KMS-11 (cell line): ENCODE measurements at regions not wholly inside any gene's neighbourhood (a gene's known extent, or its start where the extent isn't known, plus 50 kb on each side); places are given as distances from the start of the nearest gene placed in this dataset.

Experiments
- H2AFZ ChIP-seq: fragments of 200-600 bp; sonication (generic); 2 replicates; pipeline ENCODE4 v1.6.1; 2016; ENCODE audit warnings: antibody characterized with exemption, mixed run types, low read depth
- H3K27ac ChIP-seq: fragments of 200-600 bp; sonication (generic); 2 replicates; pipeline ENCODE4 v1.6.1; 2016; ENCODE audit warnings: mild to moderate bottlenecking, mixed run types
- H3K27me3 ChIP-seq: fragments of 200-600 bp; sonication (generic); 2 replicates; pipeline ENCODE4 v1.6.1; 2017; ENCODE audit warnings: mild to moderate bottlenecking, low read depth, mixed run types, moderate library complexity; ENCODE audit not compliant: insufficient read depth
- H3K36me3 ChIP-seq: fragments of 200-600 bp; sonication (generic); 2 replicates; pipeline ENCODE4 v1.6.1; 2017; ENCODE audit warnings: mild to moderate bottlenecking, mixed run types; ENCODE audit not compliant: insufficient read depth
- H3K4me1 ChIP-seq: fragments of 200-600 bp; sonication (generic); 2 replicates; pipeline ENCODE4 v1.6.1; 2016; ENCODE audit warnings: mild to moderate bottlenecking, low read depth, mixed run types; ENCODE audit not compliant: poor library complexity, severe bottlenecking
- H3K4me2 ChIP-seq: fragments of 200-600 bp; sonication (generic); 2 replicates; pipeline ENCODE4 v1.7.0; 2016; ENCODE audit warnings: mild to moderate bottlenecking, mixed run types
- H3K4me3 ChIP-seq: fragments of 200-600 bp; sonication (generic); IDR thresholded peaks from 2 replicates; pipeline ENCODE4 v1.6.1; 2017; ENCODE audit warnings: low read depth, low read length, mixed read lengths; ENCODE audit not compliant: insufficient read depth
- H3K79me2 ChIP-seq: fragments of 200-600 bp; sonication (generic); 2 replicates; pipeline ENCODE4 v1.6.1; 2016; ENCODE audit warnings: low read depth, mixed run types; ENCODE audit not compliant: insufficient read depth
- H3K9ac ChIP-seq: fragments of 200-600 bp; sonication (generic); 2 replicates; pipeline ENCODE4 v1.6.1; 2016; ENCODE audit warnings: mild to moderate bottlenecking, mixed run types
- H4K20me1 ChIP-seq: fragments of 200-600 bp; sonication (generic); 2 replicates; pipeline ENCODE4 v1.6.1; 2016; ENCODE audit warnings: mild to moderate bottlenecking, mixed run types; ENCODE audit not compliant: insufficient read depth
- TF ChIP-seq, protein P1 (sequence below): fragments of 200-600 bp; sonication (generic); conservative IDR thresholded peaks from 2 replicates; pipeline ENCODE4 v1.6.1; 2017; ENCODE audit warnings: low read depth, mild to moderate bottlenecking, antibody characterized with exemption, low read length, moderate library complexity, mixed read lengths

DNA sequence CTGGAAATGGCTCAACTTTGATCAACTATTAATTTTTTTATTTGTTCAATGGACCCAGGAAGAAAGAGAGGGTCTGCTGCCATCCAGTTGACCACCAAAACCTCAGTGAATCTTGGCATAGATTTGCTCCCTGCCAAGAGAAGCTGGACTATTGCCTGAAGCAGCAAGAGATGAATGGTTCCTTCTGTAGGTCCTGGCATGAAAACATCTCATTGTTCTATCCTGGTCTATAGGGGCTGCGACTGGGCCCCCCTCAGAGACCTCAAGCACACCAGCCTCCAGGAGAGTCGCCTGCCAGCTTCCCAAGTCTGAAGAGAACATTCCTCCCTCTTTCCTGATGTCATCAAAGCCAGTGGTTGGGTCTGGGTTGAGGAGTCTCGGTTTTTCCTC is 204.9 kb downstream of the TMX1 start:
- Histone ChIP-seq H3K36me3 (no peaks in the 10 kb centered on the region), H3K27ac (no peak overlapping the region), H3K79me2 (no peaks in the 10 kb centered on the region), H4K20me1 (no peaks in the 10 kb centered on the region), H3K9ac (no peak overlapping the region), H3K4me3 (no peak overlapping the region), H3K4me2 (no peak overlapping the region), H3K4me1 (no peaks in the 10 kb centered on the region), H3K27me3 (no peaks in the 10 kb centered on the region), H2AFZ (no peak overlapping the region)
- TF ChIP-seq, protein P1, sequence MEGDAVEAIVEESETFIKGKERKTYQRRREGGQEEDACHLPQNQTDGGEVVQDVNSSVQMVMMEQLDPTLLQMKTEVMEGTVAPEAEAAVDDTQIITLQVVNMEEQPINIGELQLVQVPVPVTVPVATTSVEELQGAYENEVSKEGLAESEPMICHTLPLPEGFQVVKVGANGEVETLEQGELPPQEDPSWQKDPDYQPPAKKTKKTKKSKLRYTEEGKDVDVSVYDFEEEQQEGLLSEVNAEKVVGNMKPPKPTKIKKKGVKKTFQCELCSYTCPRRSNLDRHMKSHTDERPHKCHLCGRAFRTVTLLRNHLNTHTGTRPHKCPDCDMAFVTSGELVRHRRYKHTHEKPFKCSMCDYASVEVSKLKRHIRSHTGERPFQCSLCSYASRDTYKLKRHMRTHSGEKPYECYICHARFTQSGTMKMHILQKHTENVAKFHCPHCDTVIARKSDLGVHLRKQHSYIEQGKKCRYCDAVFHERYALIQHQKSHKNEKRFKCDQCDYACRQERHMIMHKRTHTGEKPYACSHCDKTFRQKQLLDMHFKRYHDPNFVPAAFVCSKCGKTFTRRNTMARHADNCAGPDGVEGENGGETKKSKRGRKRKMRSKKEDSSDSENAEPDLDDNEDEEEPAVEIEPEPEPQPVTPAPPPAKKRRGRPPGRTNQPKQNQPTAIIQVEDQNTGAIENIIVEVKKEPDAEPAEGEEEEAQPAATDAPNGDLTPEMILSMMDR, result no peak

DNA sequence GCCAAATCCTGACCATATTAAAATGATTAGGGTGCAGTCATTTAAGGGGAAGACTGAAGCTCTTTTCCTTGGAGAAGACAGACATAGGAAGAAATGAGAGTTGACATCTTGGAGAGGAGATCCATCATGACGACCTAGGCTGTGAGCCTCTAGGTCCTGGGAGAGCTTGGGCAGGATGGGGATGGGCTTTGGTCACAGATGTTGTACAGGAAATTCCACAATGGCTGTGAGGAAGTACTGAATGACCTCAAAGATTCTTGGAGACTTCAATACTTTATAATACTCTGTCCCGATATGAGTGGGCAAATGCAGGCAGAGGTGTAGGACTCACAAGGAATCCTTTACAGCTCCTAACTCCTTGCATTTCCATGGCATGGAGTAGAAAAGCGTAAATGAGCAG is 204.9 kb upstream of the FRMD6 start:
- H3K79me2 ChIP-seq, result no peaks in the 10 kb centered on the region
- no peaks in the 10 kb centered on the region for H3K36me3 ChIP-seq
- H4K20me1 ChIP-seq, result no peaks in the 10 kb centered on the region
- H3K4me3 ChIP-seq, result no peak overlapping the region
- TF ChIP-seq, protein P1, result no peak
- no peak overlapping the region for H3K4me2 ChIP-seq
- H3K27ac ChIP-seq, result no peak overlapping the region
- H2AFZ ChIP-seq, result no peak overlapping the region
- no peaks in the 10 kb centered on the region for H3K4me1 ChIP-seq
- H3K9ac ChIP-seq, result no peak overlapping the region
- H3K27me3 ChIP-seq, result no peaks in the 10 kb centered on the region

DNA sequence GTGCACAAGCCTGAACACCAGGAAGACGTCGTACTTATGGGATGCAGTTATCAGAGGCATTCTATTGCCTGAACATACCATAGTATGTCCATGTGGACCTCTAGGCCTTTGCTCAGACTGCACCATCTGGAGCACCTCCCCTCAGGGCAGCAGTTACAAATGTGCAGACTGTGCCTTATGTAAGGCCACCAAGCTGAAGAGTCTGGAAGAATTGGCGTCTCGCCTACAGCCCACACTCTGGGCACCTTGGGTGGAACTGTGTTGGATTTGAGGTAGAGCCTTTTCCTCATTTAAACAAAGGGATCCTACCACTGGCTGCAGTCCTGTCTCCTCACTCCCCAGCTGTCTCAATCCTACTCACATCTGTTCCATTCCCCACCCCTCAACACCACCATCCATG is 204.3 kb upstream of the FRMD6 start:
- H4K20me1 ChIP-seq, result no peaks in the 10 kb centered on the region
- H3K36me3 ChIP-seq, result no peaks in the 10 kb centered on the region
- no peak overlapping the region for H3K4me2 ChIP-seq
- TF ChIP-seq, protein P1, result no peak
- no peak overlapping the region for H3K4me3 ChIP-seq
- H3K4me1 ChIP-seq, result no peaks in the 10 kb centered on the region
- no peaks in the 10 kb centered on the region for H3K79me2 ChIP-seq
- H3K27me3 ChIP-seq, result no peaks in the 10 kb centered on the region
- no peak overlapping the region for H3K9ac ChIP-seq
- no peak overlapping the region for H3K27ac ChIP-seq
- H2AFZ ChIP-seq, result no peak overlapping the region

DNA sequence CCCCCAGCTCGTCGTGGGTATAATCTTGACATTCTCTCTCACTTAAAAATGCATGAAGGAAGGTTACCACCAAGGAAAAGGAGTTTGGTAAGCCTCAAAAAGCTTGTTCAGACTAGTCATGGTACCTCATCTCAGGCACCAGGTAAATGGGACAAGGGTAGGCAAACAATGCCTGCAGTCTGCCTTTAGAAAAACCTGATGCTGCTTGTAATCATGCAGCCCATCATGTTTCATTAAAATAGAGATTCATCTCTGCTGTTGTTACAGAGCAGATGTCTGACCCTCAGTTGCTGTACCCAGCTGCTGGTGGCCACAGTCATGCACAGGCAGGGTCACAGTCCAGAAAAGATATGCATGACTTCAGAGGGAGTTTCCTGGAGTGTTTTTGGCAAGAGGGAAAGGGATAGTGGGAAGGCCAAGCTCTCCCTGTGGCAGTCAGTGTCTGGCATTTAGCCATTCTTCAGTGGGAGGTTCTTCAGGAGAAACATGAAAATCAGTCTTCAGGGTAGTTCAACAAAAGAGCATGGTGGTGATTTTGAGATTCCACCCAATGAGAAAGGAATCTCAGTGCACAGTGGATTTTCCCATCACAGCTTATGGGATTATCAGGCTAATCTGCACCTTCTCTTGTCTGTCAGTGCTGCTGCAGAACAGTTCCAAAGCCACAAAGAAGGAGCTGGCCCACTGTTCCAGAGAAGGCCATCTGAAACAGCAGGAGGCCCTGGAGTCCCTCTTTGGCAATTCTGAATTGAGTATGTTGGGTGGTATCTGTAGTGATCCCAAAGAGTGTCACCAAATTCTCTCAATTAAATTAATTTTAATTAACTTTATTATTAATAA is 202.7 kb upstream of the FRMD6 start:
- TF ChIP-seq, protein P1, result no peak
- Histone ChIP-seq H3K27me3 (no peaks in the 10 kb centered on the region), H3K9ac (no peak overlapping the region), H3K4me3 (no peak overlapping the region), H3K36me3 (no peaks in the 10 kb centered on the region), H3K27ac (no peak overlapping the region), H3K79me2 (no peaks in the 10 kb centered on the region), H3K4me2 (no peak overlapping the region), H2AFZ (no peak overlapping the region), H3K4me1 (no peaks in the 10 kb centered on the region), H4K20me1 (no peaks in the 10 kb centered on the region)
